NCI-H2171 (cell line): ENCODE measurements at regions not wholly inside any gene's neighbourhood (a gene's known extent, or its start where the extent isn't known, plus 50 kb on each side); places are given as distances from the start of the nearest gene placed in this dataset.
"Not testable (repeated sequence)": the region's sequence is repeated elsewhere in the genome, so short reads cannot be mapped to it uniquely, and the experiment has no call there.

Experiments
- DNase-seq: peaks from one replicate; lab custom pipeline; 2025; lab: John Stamatoyannopoulos, UW

GRCh38 chr3:144822671-144823070 lies 851.0 kb downstream of the DIPK2A start:
- DNase-seq = no peak

GRCh38 chr3:144831955-144832716 lies 860.5 kb downstream of the DIPK2A start:
- DNase-seq = no peak

GRCh38 chr3:144839991-144840390 lies 868.4 kb downstream of the DIPK2A start:
- DNase-seq = no peak

GRCh38 chr3:144840866-144841265 lies 869.2 kb downstream of the DIPK2A start:
- no peak for DNase-seq

GRCh38 chr3:144843099-144843498 lies 871.5 kb downstream of the DIPK2A start:
- no peak for DNase-seq

GRCh38 chr3:144852999-144853398 lies 881.4 kb downstream of the DIPK2A start:
- DNase-seq = no peak

- not testable (repeated sequence) for DNase-seq
Observed at GRCh38 chr3:144854020-144854419, 882.4 kb downstream of the DIPK2A start.

- DNase-seq = no peak
Observed at GRCh38 chr3:144859161-144859560, 887.5 kb downstream of the DIPK2A start.

GRCh38 chr3:144864646-144865045 lies 893.0 kb downstream of the DIPK2A start:
- DNase-seq = no peak

GRCh38 chr3:144865948-144866347 lies 894.3 kb downstream of the DIPK2A start:
- DNase-seq = no peak

- no peak for DNase-seq
Observed at GRCh38 chr3:144866476-144866875, 894.9 kb downstream of the DIPK2A start.

GRCh38 chr3:144868506-144868905 lies 896.9 kb downstream of the DIPK2A start:
- DNase-seq = no peak

- DNase-seq = no peak
Observed at GRCh38 chr3:144873066-144873465, 901.4 kb downstream of the DIPK2A start.

GRCh38 chr3:144875211-144875610 lies 903.6 kb downstream of the DIPK2A start:
- DNase-seq = no peak

- DNase-seq = no peak
Observed at GRCh38 chr3:144877356-144877755, 905.7 kb downstream of the DIPK2A start.

GRCh38 chr3:144879701-144880100 lies 908.1 kb downstream of the DIPK2A start:
- DNase-seq = no peak

- no peak for DNase-seq
Observed at GRCh38 chr3:144893980-144894379, 922.4 kb downstream of the DIPK2A start.

GRCh38 chr3:144894576-144894975 lies 923.0 kb downstream of the DIPK2A start:
- no peak for DNase-seq

GRCh38 chr3:144900366-144900765 lies 928.7 kb downstream of the DIPK2A start:
- DNase-seq = no peak

GRCh38 chr3:144907581-144907980 lies 936.0 kb downstream of the DIPK2A start:
- DNase-seq = not testable (repeated sequence)

- no peak for DNase-seq
Observed at GRCh38 chr3:144912968-144913367, 941.3 kb downstream of the DIPK2A start.

- no peak for DNase-seq
Observed at GRCh38 chr3:144915202-144915601, 943.6 kb downstream of the DIPK2A start.

- no peak for DNase-seq
Observed at GRCh38 chr3:144921710-144922109, 950.1 kb downstream of the DIPK2A start.
